HG02571 (cell line): ENCODE measurements at regions not wholly inside any gene's neighbourhood (a gene's known extent, or its start where the extent isn't known, plus 50 kb on each side); places are given as distances from the start of the nearest gene placed in this dataset.

ENCODE experiments used
- ATAC-seq: cut with Tn5 transposase; IDR thresholded peaks from one replicate; pipeline ENCODE4 v1.9.1; 2021; ENCODE audit warnings: mild to moderate bottlenecking, moderate library complexity; ENCODE audit not compliant: unreplicated experiment

DNA sequence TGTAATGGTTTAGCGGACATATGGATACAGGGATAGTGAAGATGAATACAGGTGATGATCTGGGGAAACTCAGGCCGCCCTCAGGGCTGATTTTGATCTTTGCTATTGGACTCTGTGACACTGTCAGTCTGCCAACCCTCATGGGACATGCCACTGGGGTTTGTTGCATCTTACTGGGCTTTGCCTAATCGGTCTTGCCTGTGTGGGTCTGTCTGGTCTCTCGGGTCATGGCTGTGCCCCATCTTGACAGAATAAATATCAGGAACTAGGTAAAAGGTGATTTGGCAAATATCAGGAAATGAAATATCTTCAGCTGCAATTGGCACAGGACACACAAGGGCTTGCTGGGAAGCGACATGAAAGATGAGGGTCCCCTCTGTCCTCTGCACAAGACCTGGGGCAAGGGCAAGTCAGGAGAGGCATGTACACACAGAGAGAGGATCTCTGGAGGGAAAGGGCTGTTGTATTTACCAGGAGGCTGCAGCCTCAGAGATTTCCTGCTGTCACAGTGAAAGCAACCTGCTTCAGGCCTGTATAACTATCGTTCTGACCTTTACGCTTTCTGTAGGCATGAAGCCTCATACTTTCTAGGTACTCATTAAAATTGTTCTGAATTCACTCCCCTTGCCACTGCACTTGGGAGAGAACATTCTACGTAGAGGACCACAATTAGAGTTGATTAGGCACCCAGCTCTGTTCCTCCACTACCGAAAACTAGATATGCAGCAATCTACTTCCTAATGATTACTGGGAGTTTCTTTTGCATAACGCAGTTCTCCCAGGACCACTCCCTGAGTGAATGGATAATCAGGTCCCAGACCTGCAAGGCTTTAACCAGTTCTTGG lies 52.0 kb upstream of the GADD45A start:
- no peak for ATAC-seq

DNA sequence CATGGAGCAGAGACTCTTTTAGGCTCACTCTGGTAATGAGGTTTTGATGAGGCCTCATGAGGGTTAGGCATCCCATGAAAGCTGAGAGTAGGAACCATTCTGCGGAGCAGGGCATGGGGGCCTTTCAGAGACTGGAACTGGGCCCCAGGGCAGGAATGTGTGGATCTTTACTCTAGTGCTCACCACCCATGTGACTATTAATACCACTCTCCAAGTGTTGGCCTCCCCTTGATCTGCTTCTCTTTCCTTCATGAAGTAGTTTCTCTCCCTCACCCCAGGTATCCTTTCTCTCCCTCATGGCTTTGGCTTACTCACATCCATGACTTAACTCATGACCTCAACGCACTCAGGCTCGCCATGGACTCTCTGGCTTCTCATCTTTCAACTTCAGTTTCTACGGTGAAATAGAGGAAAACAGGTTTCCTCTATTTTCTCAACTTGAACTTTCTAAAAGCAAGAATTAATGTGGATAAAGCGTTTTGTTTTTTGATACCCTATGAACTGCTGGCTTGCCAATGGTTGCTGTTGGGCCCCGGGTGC lies 50.5 kb upstream of the GADD45A start:
- ATAC-seq, result no peak

DNA sequence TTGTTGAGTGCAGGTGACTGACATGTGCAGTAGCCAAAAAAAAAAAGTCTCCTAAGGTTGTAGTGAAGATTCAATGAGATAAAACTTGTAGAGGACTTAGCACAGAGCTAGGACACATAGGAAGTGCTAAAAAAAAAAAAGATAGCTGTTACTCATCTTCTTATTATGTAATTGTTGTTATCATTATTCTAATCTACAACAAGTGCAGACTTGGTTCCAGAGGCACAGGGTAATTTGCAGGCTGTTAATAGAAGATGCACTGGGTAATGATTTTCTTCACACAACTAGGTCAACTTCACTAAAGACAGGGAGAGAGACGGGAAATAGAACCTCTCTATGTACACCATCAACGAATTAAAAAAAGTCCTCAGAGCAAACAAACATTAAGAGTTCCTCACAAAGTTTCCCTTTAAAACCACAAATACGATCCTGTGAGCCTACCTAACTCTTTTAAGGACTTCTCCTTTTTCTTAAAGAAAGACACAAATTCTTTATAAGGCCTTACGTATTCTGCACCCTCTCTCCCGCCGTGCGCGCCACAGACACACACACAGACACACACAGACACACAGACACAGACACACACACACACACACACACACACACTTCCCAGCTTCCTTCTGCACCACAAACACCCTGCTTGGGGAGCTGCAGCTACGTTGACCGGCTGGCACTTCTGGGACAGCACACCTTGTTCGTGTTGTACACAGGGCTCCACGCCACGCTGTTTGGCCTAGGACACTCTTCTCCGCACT lies 49.8 kb upstream of the GADD45A start:
- no peak for ATAC-seq
